Lung (tissue), 11 donors: ENCODE measurements at regions not wholly inside any gene's neighbourhood (a gene's known extent, or its start where the extent isn't known, plus 50 kb on each side); places are given as distances from the start of the nearest gene placed in this dataset.

Source experiments
- ATAC-seq: fragments of 200-7000 bp; cut with Tn5 transposase; one replicate; pipeline ENCODE4 v1.9.1; 2020; ENCODE audit warnings: moderate number of reproducible peaks; ENCODE audit not compliant: insufficient read depth, low FRiP score
- DNase-seq, 3 donors: peaks; one replicate each; pipeline ENCODE4 v3.0.0-alpha.2; 2013 to 2017
- H3K27ac ChIP-seq, 2 donors: one replicate each; pipeline ENCODE4 v1.5.1; 2013; ENCODE audit warnings: mild to moderate bottlenecking in 2 of 2, moderate library complexity in 2 of 2, control low read depth in 1 of 2, inconsistent platforms in 1 of 2, low read depth in 1 of 2, low read length in 1 of 2
- H3K27me3 ChIP-seq, 3 donors: one replicate each; pipeline ENCODE4 v1.5.1; 2013; ENCODE audit warnings: low read length in 2 of 3; ENCODE audit not compliant: control insufficient read depth in 3 of 3, insufficient read depth in 3 of 3
- H3K36me3 ChIP-seq, 4 donors: one replicate each; pipeline ENCODE4 v1.5.1; 2013; ENCODE audit warnings: low read length in 4 of 4, mild to moderate bottlenecking in 1 of 4, moderate library complexity in 1 of 4; ENCODE audit not compliant: control insufficient read depth in 4 of 4, insufficient read depth in 4 of 4
- H3K4me1 ChIP-seq, 5 donors: one replicate each; pipeline ENCODE4 v1.5.1; 2013; ENCODE audit warnings: low read length in 5 of 5, mild to moderate bottlenecking in 2 of 5, moderate library complexity in 1 of 5; ENCODE audit not compliant: control insufficient read depth in 5 of 5, insufficient read depth in 5 of 5
- H3K4me3 ChIP-seq: one replicate; pipeline ENCODE4 v1.5.1; 2013; ENCODE audit warnings: mild to moderate bottlenecking, control low read depth, moderate library complexity
- H3K9ac ChIP-seq, 2 donors: one replicate each; pipeline ENCODE4 v1.5.1; 2013; ENCODE audit warnings: low read length in 2 of 2, control low read depth in 1 of 2; ENCODE audit not compliant: insufficient read depth in 1 of 2
- H3K9me3 ChIP-seq, 4 donors: one replicate each; pipeline ENCODE4 v1.5.1; 2013; ENCODE audit warnings: low read length in 3 of 4, mild to moderate bottlenecking in 1 of 4, moderate library complexity in 1 of 4; ENCODE audit not compliant: control insufficient read depth in 4 of 4, insufficient read depth in 3 of 4
- CTCF ChIP-seq: IDR thresholded peaks from 2 replicates; pipeline ENCODE4 v1.5.1; 2012; ENCODE audit warnings: mild to moderate bottlenecking; ENCODE audit errors: control extremely low read depth, extremely low read depth
- WGBS, 2 donors: extraction: QIAGEN DNeasy Blood & Tissue Kit; methylation state at CpG; one replicate each; pipeline ENCODE4 v1.1.7; 2013; 5-methylcytosine and 5-hydroxymethylcytosine counted together
- donor health status: control.
- donor health status: control.
- donor health status: Bipolar disorder and iron deficiency.
- donor health status: healthy.
- donor health status: DM: yes; HTN: yes; CAD: no.

DNA sequence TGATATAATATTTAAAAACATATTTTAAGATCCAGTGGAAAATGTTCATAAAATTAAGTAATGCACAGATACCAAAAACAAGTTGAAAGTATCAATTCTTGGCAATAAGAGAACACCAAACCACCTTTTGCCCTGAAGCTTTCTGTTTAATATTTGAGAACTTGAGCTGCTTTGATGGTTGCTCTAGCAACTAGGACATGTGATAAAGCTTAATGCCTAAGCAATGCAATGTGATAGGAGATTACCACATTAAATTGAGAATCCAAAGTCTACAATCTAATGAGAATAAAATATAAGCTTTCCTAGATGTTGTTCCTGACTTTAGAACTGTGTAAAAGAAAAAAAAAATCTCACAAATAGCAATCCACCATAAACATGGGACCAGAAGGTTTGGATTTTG, 1367.5 kb upstream of the PCDH9 start:
- H3K27me3 ChIP-seq = no peaks in the 10 kb centered on the region

DNA sequence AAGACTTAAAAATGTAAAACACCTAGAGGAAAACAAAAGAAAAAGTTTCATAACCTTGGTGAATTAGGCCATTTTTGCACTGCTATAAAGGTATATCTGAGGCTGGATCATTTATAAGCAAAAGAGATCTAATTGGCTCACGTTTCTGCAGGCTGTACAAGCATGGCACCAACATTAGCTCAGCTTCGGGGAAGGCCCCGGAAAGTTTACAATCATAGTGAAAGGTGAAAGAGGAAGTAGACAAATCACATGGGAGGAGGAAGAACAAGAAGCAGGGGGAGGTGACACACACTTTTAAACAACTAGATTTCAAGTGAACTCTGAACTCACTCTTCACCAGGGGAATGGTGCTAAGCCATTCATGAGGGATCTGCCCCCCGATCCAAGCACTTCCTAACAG, 1358.5 kb upstream of the PCDH9 start:
- H3K9ac ChIP-seq = no peak overlapping the region
- no peaks in the 10 kb centered on the region for H3K4me1 ChIP-seq
- TF ChIP-seq CTCF = no peak
- H3K4me3 ChIP-seq = no peak overlapping the region
- H3K27me3 ChIP-seq = no peaks in the 10 kb centered on the region
- no peak overlapping the region for H3K27ac ChIP-seq
- no peaks in the 10 kb centered on the region for H3K36me3 ChIP-seq
- DNase-seq (no peak), ATAC-seq (no peak)
- 63 to 74% methylated on average over 4 of the region's 4 CpGs for WGBS, 2 donors
- no peaks in the 10 kb centered on the region for H3K9me3 ChIP-seq

More for the DNA sequence above, 1367.5 kb upstream of the PCDH9 start:
- DNase-seq (peak in 2 of 3 donors; percentile 3 to 16), ATAC-seq (no peak)
- no peak overlapping the region for H3K4me3 ChIP-seq
- no peak overlapping the region for H3K9ac ChIP-seq
- H3K36me3 ChIP-seq = no peaks in the 10 kb centered on the region
- H3K9me3 ChIP-seq = no peaks in the 10 kb centered on the region
- no peaks in the 10 kb centered on the region for H3K4me1 ChIP-seq
- no peak overlapping the region for H3K27ac ChIP-seq
- TF ChIP-seq CTCF = no peak

- Histone ChIP-seq H3K4me3 (no peak overlapping the region), H3K27me3 (no peaks in the 10 kb centered on the region), H3K4me1 (no peaks in the 10 kb centered on the region), H3K9me3 (no peaks in the 10 kb centered on the region), H3K9ac (no peak overlapping the region), H3K36me3 (no peaks in the 10 kb centered on the region), H3K27ac (no peak overlapping the region)
- no peak for ATAC-seq
- TF ChIP-seq CTCF = no peak
- no peak for DNase-seq
- WGBS, 2 donors = 57 to 63% methylated on average over 1 of the region's 1 CpG
Measured at GRCh38 chr13:68584776-68585175, 1354.6 kb upstream of the PCDH9 start.

- no peak overlapping the region for H3K27ac ChIP-seq
- 59 to 80% methylated on average over 1 of the region's 1 CpG for WGBS, 2 donors
- DNase-seq (no peak), ATAC-seq (no peak)
- no peak overlapping the region for H3K9ac ChIP-seq
- H3K27me3 ChIP-seq = no peaks in the 10 kb centered on the region
- no peaks in the 10 kb centered on the region for H3K9me3 ChIP-seq
- no peak overlapping the region for H3K4me3 ChIP-seq
- no peak for TF ChIP-seq CTCF
- no peaks in the 10 kb centered on the region for H3K4me1 ChIP-seq
- no peaks in the 10 kb centered on the region for H3K36me3 ChIP-seq
Measured at GRCh38 chr13:68574053-68574452, 1343.9 kb upstream of the PCDH9 start.
